ENCODE measurements at regions not wholly inside any gene's neighbourhood (a gene's known extent, or its start where the extent isn't known, plus 50 kb on each side); places are given as distances from the start of the nearest gene placed in this dataset.
"Not testable (repeated sequence)": the region's sequence is repeated elsewhere in the genome, so short reads cannot be mapped to it uniquely, and the experiment has no call there.

- no peak for DNase-seq (ENCODE audit: low spot score)
These were observed 93.7 kb upstream of the SGCG start for GRCh38 chr13:23086968-23087623.

DNA sequence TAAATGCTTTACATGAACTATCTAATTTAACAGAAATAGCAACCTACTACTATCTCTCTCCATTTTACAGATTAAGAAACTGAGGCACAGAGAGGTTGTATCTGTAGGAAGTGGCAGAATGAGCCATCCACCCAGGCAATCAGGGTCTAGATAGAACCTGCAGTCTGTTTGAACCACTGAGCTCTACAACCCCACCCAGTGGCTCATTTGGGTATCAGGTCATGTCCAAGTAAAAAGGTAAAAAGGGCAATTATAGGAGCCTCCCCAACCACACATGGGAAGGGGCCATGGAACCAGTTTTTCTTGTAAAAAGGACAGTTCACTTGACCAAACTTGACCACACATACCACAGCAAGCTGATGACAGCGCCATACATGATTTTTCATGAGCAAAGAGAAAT lies 92.9 kb upstream of the SGCG start:
- peak; percentile 27 for DNase-seq (ENCODE audit: low spot score)

- no peak for DNase-seq (ENCODE audit: low spot score)
These were observed 82.4 kb upstream of the SGCG start for GRCh38 chr13:23098161-23098907.

- DNase-seq (ENCODE audit: low spot score), result no peak
These were observed 75.7 kb upstream of the SGCG start for GRCh38 chr13:23105051-23105450.

DNA sequence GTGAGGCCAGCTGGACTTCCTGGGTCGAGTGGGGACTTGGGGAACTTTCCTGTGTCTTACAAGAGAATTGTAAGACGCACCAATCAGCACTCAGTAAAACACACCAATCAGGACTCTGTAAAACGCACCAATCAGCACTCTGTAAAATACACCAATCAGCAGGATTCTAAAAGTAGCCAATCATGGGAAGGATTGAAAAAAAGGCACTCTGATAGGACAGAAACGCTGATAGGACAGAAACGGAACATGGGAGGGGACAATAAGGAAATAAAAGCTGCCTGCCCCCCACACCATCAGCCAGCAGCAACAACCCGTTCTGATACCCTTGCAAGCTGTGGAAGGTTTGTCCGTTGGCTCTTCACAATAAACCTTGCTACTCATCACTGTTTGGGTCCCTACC lies 73.1 kb upstream of the SGCG start:
- no peak for DNase-seq (ENCODE audit: low spot score)

DNA sequence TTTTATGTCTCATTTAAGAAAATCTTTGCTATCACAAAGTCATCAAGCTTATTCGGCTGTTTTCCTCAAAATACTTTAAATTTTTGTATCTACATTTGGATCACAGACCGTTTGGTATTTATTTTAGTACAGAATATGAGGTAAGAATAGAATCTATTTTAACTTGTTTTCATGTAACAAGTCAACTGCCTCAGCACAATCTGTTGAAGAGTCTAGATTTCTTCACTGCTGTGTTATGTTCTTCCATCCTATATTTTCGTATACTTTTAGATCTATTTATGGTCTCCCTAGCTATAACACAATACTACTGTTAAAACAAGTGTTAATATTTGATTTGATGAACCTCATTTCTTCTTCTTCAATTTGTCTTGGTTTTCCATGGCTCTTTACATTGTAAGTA lies 61.6 kb upstream of the SGCG start:
- no peak for DNase-seq (ENCODE audit: low spot score)

GRCh38 chr13:23127540-23127939 lies 53.2 kb upstream of the SGCG start:
- not testable (repeated sequence) for DNase-seq (ENCODE audit: low spot score)

- DNase-seq (ENCODE audit: low spot score), result no peak
These were observed 51.4 kb upstream of the SGCG start for GRCh38 chr13:23129331-23129730.
